HepG2 (cell line): ENCODE measurements at regions not wholly inside any gene's neighbourhood (a gene's known extent, or its start where the extent isn't known, plus 50 kb on each side); places are given as distances from the start of the nearest gene placed in this dataset.

ENCODE experiments used
- ATAC-seq: fragments of 200-7000 bp; cut with Tn5 transposase; 3 replicates; pipeline ENCODE4 v1.9.1; 2020; ENCODE audit warnings: mild to moderate bottlenecking, moderate library complexity
- BruUV-seq: library from RNA; stranded (reverse); fragments of 400-500 nt; replicated peaks from 2 replicates; lab custom pipeline; 2021; lab: Mats Ljungman, UMichigan
- CTCF ChIA-PET: fragments of 300-600 bp; formaldehyde crosslinking; extraction: SDS; loops from one replicate; lab custom pipeline; 2021; ENCODE audit warnings: low total read pairs, inconsistent platforms, low intra/inter-chr PET ratio; lab: Yijun Ruan, JAX
- POLR2A ChIA-PET: fragments of 350-600 bp; sonication (Branson Sonifier 250); formaldehyde crosslinking; loops from one replicate; lab custom pipeline; 2020; ENCODE audit warnings: antibody characterized with exemption, inconsistent platforms; lab: Yijun Ruan, JAX
- DNase-seq: peaks from one replicate; pipeline ENCODE4 v3.0.0-alpha.2; 2015; ENCODE audit warnings: low spot score
- FAIRE-seq: peaks from 3 replicates; lab custom pipeline; 2011; peaks lifted over from hg19 to GRCh38; lab: Jason Lieb, UNC
- H2AFZ ChIP-seq: one replicate; pipeline ENCODE4 v1.6.1; 2011; ENCODE audit warnings: low read length, inconsistent platforms
- H3K27ac ChIP-seq: fragments of 300-600 bp; 3 replicates; pipeline ENCODE4 v1.8.0; 2011; ENCODE audit warnings: mixed run types, mild to moderate bottlenecking, mixed read lengths, low read length, inconsistent platforms; ENCODE audit not compliant: insufficient read depth; ENCODE audit errors: extremely low read length
- H3K27me3 ChIP-seq, 2 experiments: fragments of 200-600 bp in 1 of 2; 2 replicates in 1 of 2; 3 replicates in 1 of 2; pipeline versions ENCODE4 v1.6.0 to v1.8.0; 2011; ENCODE audit warnings: low read length in 2 of 2, mild to moderate bottlenecking in 2 of 2, moderate library complexity in 2 of 2, inconsistent platforms in 1 of 2; ENCODE audit not compliant: insufficient read depth in 2 of 2, control insufficient read depth in 1 of 2
- H3K36me3 ChIP-seq, 2 experiments: fragments of 200-600 bp in 1 of 2; replicated peaks in 1 of 2; 2 replicates in 1 of 2; 3 replicates in 1 of 2; pipeline versions ENCODE4 v1.5.1 to v1.8.0; 2011; ENCODE audit warnings: low read length in 2 of 2, inconsistent platforms in 1 of 2; ENCODE audit not compliant: insufficient read depth in 2 of 2, control insufficient read depth in 1 of 2
- H3K4me1 ChIP-seq: 2 replicates; pipeline ENCODE4 v1.5.1; 2012; ENCODE audit warnings: low read length, inconsistent platforms; ENCODE audit not compliant: insufficient read depth
- H3K4me2 ChIP-seq: 2 replicates; pipeline ENCODE4 v1.6.0; 2011; ENCODE audit warnings: low read depth, low read length, inconsistent platforms
- H3K4me3 ChIP-seq, 3 experiments: fragments of 200-600 bp in 1 of 3; sonication (generic), shearing (Covaris generic) in 1 of 3; replicated peaks in 1 of 3; 2 replicates each; pipeline ENCODE4 v1.5.1; 2011 to 2016; ENCODE audit warnings: low read length in 3 of 3, inconsistent platforms in 2 of 3, low read depth in 2 of 3, mild to moderate bottlenecking in 2 of 3, control low read depth in 1 of 3, mixed read lengths in 1 of 3; ENCODE audit not compliant: insufficient read depth in 1 of 3
- H3K79me2 ChIP-seq: one replicate; pipeline ENCODE4 v1.6.1; 2011; ENCODE audit warnings: low read length, inconsistent platforms; ENCODE audit not compliant: insufficient read depth
- H3K9ac ChIP-seq: 2 replicates; pipeline ENCODE4 v1.6.0; 2011; ENCODE audit warnings: mild to moderate bottlenecking, low read depth, low read length, inconsistent platforms; ENCODE audit not compliant: insufficient read depth
- H3K9me3 ChIP-seq: 2 replicates; pipeline ENCODE4 v1.5.1; 2012; ENCODE audit warnings: mild to moderate bottlenecking, low read length
- H4K20me1 ChIP-seq: 2 replicates; pipeline ENCODE4 v1.6.0; 2011; ENCODE audit warnings: inconsistent platforms, mild to moderate bottlenecking, low read length, moderate library complexity; ENCODE audit not compliant: insufficient read depth
- ATF7-NPFF ChIP-seq: sonication (generic); formaldehyde crosslinking; IDR thresholded peaks from 2 replicates; pipeline ENCODE4 v1.8.1; 2023; ENCODE audit warnings: mild to moderate bottlenecking, low read depth, missing genetic modification reagents, moderate library complexity
- PAF1 ChIP-seq: IDR thresholded peaks from 2 replicates; pipeline ENCODE4 v1.6.1; 2016; ENCODE audit warnings: missing genetic modification reagents, missing compliant biosample characterization
- REL ChIP-seq: sonication (generic); formaldehyde crosslinking; conservative IDR thresholded peaks from 2 replicates; pipeline ENCODE4 v1.8.0; 2022; ENCODE audit warnings: mild to moderate bottlenecking, missing genetic modification reagents, moderate library complexity
- RFX3 ChIP-seq: IDR thresholded peaks from 2 replicates; pipeline ENCODE4 v1.6.1; 2016; ENCODE audit warnings: missing biosample characterization, missing genetic modification reagents
- ZBTB37 ChIP-seq: sonication (generic); formaldehyde crosslinking; IDR thresholded peaks from 2 replicates; pipeline ENCODE4 v1.4.0; 2020; ENCODE audit warnings: mild to moderate bottlenecking, missing genetic modification reagents
- ZMYM2 ChIP-seq: sonication (generic); formaldehyde crosslinking; IDR thresholded peaks from 2 replicates; pipeline ENCODE4 v1.8.0; 2022; ENCODE audit warnings: mild to moderate bottlenecking, missing genetic modification reagents
- ZNF605 ChIP-seq: sonication (generic); formaldehyde crosslinking; IDR thresholded peaks from 2 replicates; pipeline ENCODE4 v1.8.0; 2022; ENCODE audit warnings: mild to moderate bottlenecking, missing genetic modification reagents
- WGBS: methylation state at CpG from one replicate; pipeline ENCODE4 v1.1.6; 2017; ENCODE audit warnings: low lambda C conversion rate; 5-methylcytosine and 5-hydroxymethylcytosine counted together
- in situ Hi-C: cut with HindIII; loops from 2 replicates; pipeline ENCODE4 v1.10.0; 2017; ENCODE audit warnings: low pct_unique_long_range_greater_than_20kb; ENCODE audit not compliant: extremely low pct_ligation_motif_present
- intact Hi-C: fragments of 100-400 bp; cut with micrococcal nuclease; formaldehyde crosslinking; loops from one replicate; pipeline ENCODE4 v1.10.0; 2022; ENCODE audit not compliant: unreplicated experiment
- TF ChIP-seq, protein P1 (sequence below): sonication (generic); formaldehyde crosslinking; IDR thresholded peaks from 2 replicates; pipeline ENCODE4 v1.5.1; 2020; ENCODE audit warnings: missing genetic modification reagents, mild to moderate bottlenecking, borderline replicate concordance
- TF ChIP-seq, protein P2 (sequence below): sonication (generic); formaldehyde crosslinking; IDR thresholded peaks from 2 replicates; pipeline ENCODE4 v1.5.0; 2020; ENCODE audit warnings: missing genetic modification reagents
- TF ChIP-seq, protein P3 (sequence below): sonication (generic); formaldehyde crosslinking; IDR thresholded peaks from 2 replicates; pipeline ENCODE4 v1.8.1; 2023; ENCODE audit warnings: mild to moderate bottlenecking, missing genetic modification reagents, borderline replicate concordance

- H2AFZ ChIP-seq, result no peak overlapping the region
- no peak for FAIRE-seq
- no peak for ATAC-seq
- H3K9me3 ChIP-seq, result no peaks in the 10 kb centered on the region
- no peaks in the 10 kb centered on the region for H4K20me1 ChIP-seq
- intact Hi-C loops, result no loop called here
- H3K36me3 ChIP-seq, result no peaks in the 10 kb centered on the region
- TF ChIP-seq, protein P1, sequence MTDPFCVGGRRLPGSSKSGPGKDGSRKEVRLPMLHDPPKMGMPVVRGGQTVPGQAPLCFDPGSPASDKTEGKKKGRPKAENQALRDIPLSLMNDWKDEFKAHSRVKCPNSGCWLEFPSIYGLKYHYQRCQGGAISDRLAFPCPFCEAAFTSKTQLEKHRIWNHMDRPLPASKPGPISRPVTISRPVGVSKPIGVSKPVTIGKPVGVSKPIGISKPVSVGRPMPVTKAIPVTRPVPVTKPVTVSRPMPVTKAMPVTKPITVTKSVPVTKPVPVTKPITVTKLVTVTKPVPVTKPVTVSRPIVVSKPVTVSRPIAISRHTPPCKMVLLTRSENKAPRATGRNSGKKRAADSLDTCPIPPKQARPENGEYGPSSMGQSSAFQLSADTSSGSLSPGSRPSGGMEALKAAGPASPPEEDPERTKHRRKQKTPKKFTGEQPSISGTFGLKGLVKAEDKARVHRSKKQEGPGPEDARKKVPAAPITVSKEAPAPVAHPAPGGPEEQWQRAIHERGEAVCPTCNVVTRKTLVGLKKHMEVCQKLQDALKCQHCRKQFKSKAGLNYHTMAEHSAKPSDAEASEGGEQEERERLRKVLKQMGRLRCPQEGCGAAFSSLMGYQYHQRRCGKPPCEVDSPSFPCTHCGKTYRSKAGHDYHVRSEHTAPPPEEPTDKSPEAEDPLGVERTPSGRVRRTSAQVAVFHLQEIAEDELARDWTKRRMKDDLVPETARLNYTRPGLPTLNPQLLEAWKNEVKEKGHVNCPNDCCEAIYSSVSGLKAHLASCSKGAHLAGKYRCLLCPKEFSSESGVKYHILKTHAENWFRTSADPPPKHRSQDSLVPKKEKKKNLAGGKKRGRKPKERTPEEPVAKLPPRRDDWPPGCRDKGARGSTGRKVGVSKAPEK (CRISPR knock-in tag), result no peak
- TF ChIP-seq RFX3 (CRISPR knock-in tag) (no peak), ATF7-NPFF (CRISPR knock-in tag) (no peak), REL (CRISPR knock-in tag) (no peak), ZMYM2 (CRISPR knock-in tag) (no peak), ZNF605 (no peak), PAF1 (CRISPR knock-in tag) (no peak), ZBTB37 (CRISPR knock-in tag) (no peak)
- TF ChIP-seq, protein P2, sequence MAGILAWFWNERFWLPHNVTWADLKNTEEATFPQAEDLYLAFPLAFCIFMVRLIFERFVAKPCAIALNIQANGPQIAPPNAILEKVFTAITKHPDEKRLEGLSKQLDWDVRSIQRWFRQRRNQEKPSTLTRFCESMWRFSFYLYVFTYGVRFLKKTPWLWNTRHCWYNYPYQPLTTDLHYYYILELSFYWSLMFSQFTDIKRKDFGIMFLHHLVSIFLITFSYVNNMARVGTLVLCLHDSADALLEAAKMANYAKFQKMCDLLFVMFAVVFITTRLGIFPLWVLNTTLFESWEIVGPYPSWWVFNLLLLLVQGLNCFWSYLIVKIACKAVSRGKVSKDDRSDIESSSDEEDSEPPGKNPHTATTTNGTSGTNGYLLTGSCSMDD, result no peak
- TF ChIP-seq, protein P3, sequence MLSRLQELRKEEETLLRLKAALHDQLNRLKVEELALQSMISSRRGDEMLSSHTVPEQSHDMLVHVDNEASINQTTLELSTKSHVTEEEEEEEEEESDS, result no peak
- H3K9ac ChIP-seq, result no peak overlapping the region
- ChIA-PET CTCF (no interaction called here), POLR2A (no interaction called here)
- H3K79me2 ChIP-seq, result no peaks in the 10 kb centered on the region
- no peak overlapping the region for H3K27ac ChIP-seq
- H3K4me3 ChIP-seq, result no peak overlapping the region
- no TSS peak for BruUV-seq
- peaks cover 3 to 4% of the 10 kb centered on the region in 2 experiments; a peak in 3 of 5 replicates for H3K27me3 ChIP-seq
- in situ Hi-C loops, result no loop called here
- peaks cover 4% of the 10 kb centered on the region; the same call in 1 of the 2 replicates for H3K4me1 ChIP-seq
- WGBS, result 25% methylated on average over 4 of the region's 4 CpGs
- no peak for DNase-seq
- no peak overlapping the region for H3K4me2 ChIP-seq
Observed at GRCh38 chr4:186016796-186017195, 52.2 kb upstream of the TLR3 start.
